NB4 (cell line): ENCODE measurements at regions not wholly inside any gene's neighbourhood (a gene's known extent, or its start where the extent isn't known, plus 50 kb on each side); places are given as distances from the start of the nearest gene placed in this dataset.

Experiments used
- MAX ChIP-seq: IDR thresholded peaks from 2 replicates; pipeline ENCODE4 v1.6.1; 2011; ENCODE audit warnings: low read depth, low read length
- POLR2A ChIP-seq: IDR thresholded peaks from 2 replicates; pipeline ENCODE4 v1.6.1; 2011; ENCODE audit warnings: mild to moderate bottlenecking; ENCODE audit not compliant: insufficient read length; ENCODE audit errors: extremely low read depth

- no peak for TF ChIP-seq POLR2A
- no peak for TF ChIP-seq MAX
These were observed 106.8 kb upstream of the TMEM178A start for GRCh38 chr2:39558906-39559305.
